Right lobe of liver (tissue), 6 donors: ENCODE measurements at regions not wholly inside any gene's neighbourhood (a gene's known extent, or its start where the extent isn't known, plus 50 kb on each side); places are given as distances from the start of the nearest gene placed in this dataset.

Source experiments
- ATAC-seq, 4 donors: fragments of 200-7000 bp; cut with Tn5 transposase; one replicate each; pipeline ENCODE4 v1.9.1; 2020; ENCODE audit warnings: mild to moderate bottlenecking in 4 of 4, moderate library complexity in 4 of 4
- DNase-seq, 3 donors: peaks; one replicate each; pipeline ENCODE4 v3.0.0-alpha.2; 2020
- H3K27ac ChIP-seq, 3 donors: fragments of 200-600 bp; one replicate each; pipeline ENCODE4 v1.8.0; 2022
- H3K27me3 ChIP-seq, 2 donors: fragments of 200-600 bp; one replicate each; pipeline ENCODE4 v1.8.0; 2022
- H3K36me3 ChIP-seq, 4 donors: fragments of 200-600 bp; sonication (generic) in 1 of 4; one replicate each; pipeline versions ENCODE4 v1.5.1 to v1.8.0; 2017 to 2022; ENCODE audit warnings: control low read depth in 1 of 4
- H3K4me1 ChIP-seq, 4 donors: fragments of 200-600 bp; sonication (generic) in 1 of 4; one replicate each; pipeline versions ENCODE4 v1.5.1 to v1.8.0; 2017 to 2022; ENCODE audit warnings: control low read depth in 1 of 4
- H3K4me3 ChIP-seq, 3 donors: fragments of 200-600 bp; one replicate each; pipeline ENCODE4 v1.8.0; 2022
- H3K9me3 ChIP-seq, 4 donors: fragments of 200-600 bp; sonication (generic) in 1 of 4; one replicate each; pipeline versions ENCODE4 v1.5.1 to v1.8.0; 2017 to 2022; ENCODE audit warnings: control low read depth in 1 of 4
- CTCF ChIP-seq, 4 donors: fragments of 200-600 bp in 3 of 4; fragments of 450-650 bp in 1 of 4; IDR thresholded peaks; one replicate each; pipeline versions ENCODE4 v1.5.1 to v1.8.0; 2016 to 2022; ENCODE audit warnings: antibody characterized with exemption in 4 of 4, mild to moderate bottlenecking in 2 of 4
- POLR2A ChIP-seq: fragments of 450-650 bp; IDR thresholded peaks from one replicate; pipeline ENCODE4 v1.6.1; 2017; ENCODE audit warnings: antibody characterized with exemption, mild to moderate bottlenecking
- WGBS: methylation state at CpG from one replicate; pipeline ENCODE4 v1.1.6; 2018; ENCODE audit warnings: low coverage, low lambda C conversion rate; ENCODE audit not compliant: insufficient coverage; ENCODE audit errors: missing lambda C conversion rate; 5-methylcytosine and 5-hydroxymethylcytosine counted together
- intact Hi-C, 2 donors: fragments of 100-400 bp; cut with DNase I; formaldehyde crosslinking; loops; one replicate each; pipeline versions ENCODE4 v1.11.2 to v1.14.1; 2022
- donor health status: DM: no; HTN: yes; CAD: no.
- donor health status: DM: no; HTN: no; CAD: no.
- donor health status: DM: no; HTN: no; CAD: no.
- donor health status: DM: no; HTN: yes; CAD: no.
- donor health status: DM: no; HTN: yes; CAD: no.

- Histone ChIP-seq H3K27me3 (no peaks in the 10 kb centered on the region), H3K9me3 (no peaks in the 10 kb centered on the region), H3K4me3 (no peak overlapping the region), H3K36me3 (no peaks in the 10 kb centered on the region), H3K27ac (no peak overlapping the region), H3K4me1 (peaks cover 0 to 6% (median 3%) of the 10 kb centered on the region in 4 donors)
- intact Hi-C loops = no loop called here
- WGBS = 29% methylated on average over 4 of the region's 4 CpGs
- peak; percentile 70 to 87 (median 83) for ATAC-seq
- no peak for TF ChIP-seq POLR2A
- no peak for DNase-seq
Observed at GRCh38 chr10:111475720-111476119, 398.9 kb downstream of the ADRA2A start.

GRCh38 chr10:111478651-111479050 lies 401.8 kb downstream of the ADRA2A start:
- no peaks in the 10 kb centered on the region for H3K9me3 ChIP-seq
- intact Hi-C loops = no loop called here
- WGBS = 79% methylated on average over 2 of the region's 3 CpGs

GRCh38 chr10:111479966-111480365 lies 403.1 kb downstream of the ADRA2A start:
- ATAC-seq (no peak), DNase-seq (no peak)
- Histone ChIP-seq H3K27ac (no peak overlapping the region), H3K4me3 (no peak overlapping the region), H3K27me3 (no peaks in the 10 kb centered on the region), H3K9me3 (no peaks in the 10 kb centered on the region), H3K4me1 (peaks cover 0 to 6% (median 3%) of the 10 kb centered on the region in 4 donors), H3K36me3 (no peaks in the 10 kb centered on the region)
- intact Hi-C loops = no loop called here
- WGBS = 95% methylated on average over 2 of the region's 2 CpGs
- TF ChIP-seq POLR2A (no peak), CTCF (IDR thresholded peaks at IDR 0.05) (no peak)

More at GRCh38 chr10:111478651-111479050, 401.8 kb downstream of the ADRA2A start:
- Histone ChIP-seq H3K27ac (no peak overlapping the region), H3K36me3 (no peaks in the 10 kb centered on the region), H3K4me1 (peaks cover 0 to 6% (median 3%) of the 10 kb centered on the region in 4 donors), H3K27me3 (no peaks in the 10 kb centered on the region), H3K4me3 (no peak overlapping the region)
- ATAC-seq (no peak), DNase-seq (no peak)
- no peak for TF ChIP-seq CTCF (IDR thresholded peaks at IDR 0.05)
- no peak for TF ChIP-seq POLR2A

- H3K4me3 ChIP-seq = no peak overlapping the region
- TF ChIP-seq CTCF (IDR thresholded peaks at IDR 0.05) (no peak), POLR2A (no peak)
- no peaks in the 10 kb centered on the region for H3K27me3 ChIP-seq
- H3K9me3 ChIP-seq = no peaks in the 10 kb centered on the region
- no peak for ATAC-seq
- H3K27ac ChIP-seq = no peak overlapping the region
- intact Hi-C loops = no loop called here
- no peak for DNase-seq
- H3K36me3 ChIP-seq = no peaks in the 10 kb centered on the region
- 96% methylated on average over 4 of the region's 5 CpGs for WGBS
- no peaks in the 10 kb centered on the region for H3K4me1 ChIP-seq
Observed at GRCh38 chr10:111481261-111481826, 404.5 kb downstream of the ADRA2A start.

- 79% methylated on average over 2 of the region's 2 CpGs for WGBS
- Histone ChIP-seq H3K4me3 (no peak overlapping the region), H3K27ac (no peak overlapping the region), H3K27me3 (no peaks in the 10 kb centered on the region), H3K4me1 (no peaks in the 10 kb centered on the region), H3K36me3 (no peaks in the 10 kb centered on the region), H3K9me3 (no peaks in the 10 kb centered on the region)
- ATAC-seq (no peak), DNase-seq (no peak)
- intact Hi-C loops = no loop called here
- TF ChIP-seq POLR2A (no peak), CTCF (IDR thresholded peaks at IDR 0.05) (no peak)
Observed at GRCh38 chr10:111481866-111482265, 405.0 kb downstream of the ADRA2A start.
